C4-2B (cell line): ENCODE measurements at regions not wholly inside any gene's neighbourhood (a gene's known extent, or its start where the extent isn't known, plus 50 kb on each side); places are given as distances from the start of the nearest gene placed in this dataset.

Source experiments
- ZFX ChIP-seq: fragments of 450-650 bp; IDR thresholded peaks from 2 replicates; pipeline ENCODE4 v1.6.1; 2017
- TF ChIP-seq, protein P1 (sequence below): fragments of 450-650 bp; conservative IDR thresholded peaks from 2 replicates; pipeline ENCODE4 v1.5.1; 2017; ENCODE audit warnings: mild to moderate bottlenecking

DNA sequence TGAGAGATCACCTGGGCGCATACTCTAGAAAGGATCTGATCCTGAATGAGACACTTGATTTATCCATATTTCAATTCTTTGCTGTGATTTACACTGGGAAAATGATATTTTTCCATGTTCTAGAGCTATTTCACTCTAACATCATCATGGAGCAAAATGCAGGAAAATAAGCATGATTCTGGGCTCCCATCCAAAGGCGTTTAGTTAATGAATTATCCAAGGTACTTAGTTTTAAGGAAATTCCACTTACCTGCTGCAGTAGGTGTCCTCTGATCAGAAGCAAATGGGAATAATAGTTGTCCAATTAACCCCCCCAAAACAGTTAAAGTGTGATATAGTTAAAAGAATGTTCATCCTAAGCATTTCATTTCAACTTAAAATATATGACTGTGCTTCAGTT, 204.5 kb upstream of the PRKD1 start:
- TF ChIP-seq, protein P1, sequence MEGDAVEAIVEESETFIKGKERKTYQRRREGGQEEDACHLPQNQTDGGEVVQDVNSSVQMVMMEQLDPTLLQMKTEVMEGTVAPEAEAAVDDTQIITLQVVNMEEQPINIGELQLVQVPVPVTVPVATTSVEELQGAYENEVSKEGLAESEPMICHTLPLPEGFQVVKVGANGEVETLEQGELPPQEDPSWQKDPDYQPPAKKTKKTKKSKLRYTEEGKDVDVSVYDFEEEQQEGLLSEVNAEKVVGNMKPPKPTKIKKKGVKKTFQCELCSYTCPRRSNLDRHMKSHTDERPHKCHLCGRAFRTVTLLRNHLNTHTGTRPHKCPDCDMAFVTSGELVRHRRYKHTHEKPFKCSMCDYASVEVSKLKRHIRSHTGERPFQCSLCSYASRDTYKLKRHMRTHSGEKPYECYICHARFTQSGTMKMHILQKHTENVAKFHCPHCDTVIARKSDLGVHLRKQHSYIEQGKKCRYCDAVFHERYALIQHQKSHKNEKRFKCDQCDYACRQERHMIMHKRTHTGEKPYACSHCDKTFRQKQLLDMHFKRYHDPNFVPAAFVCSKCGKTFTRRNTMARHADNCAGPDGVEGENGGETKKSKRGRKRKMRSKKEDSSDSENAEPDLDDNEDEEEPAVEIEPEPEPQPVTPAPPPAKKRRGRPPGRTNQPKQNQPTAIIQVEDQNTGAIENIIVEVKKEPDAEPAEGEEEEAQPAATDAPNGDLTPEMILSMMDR = no peak
- TF ChIP-seq ZFX = no peak
